HEK293 (cell line): ENCODE measurements at regions not wholly inside any gene's neighbourhood (a gene's known extent, or its start where the extent isn't known, plus 50 kb on each side); places are given as distances from the start of the nearest gene placed in this dataset.

Experiments
- CTCF ChIA-PET: fragments of 350-600 bp; formaldehyde crosslinking; extraction: SDS; loops from one replicate; lab custom pipeline; 2021; ENCODE audit warnings: antibody characterized with exemption; lab: Yijun Ruan, JAX
- POLR2A ChIA-PET: fragments of 300-600 bp; formaldehyde crosslinking; extraction: SDS; loops from one replicate; lab custom pipeline; 2020; ENCODE audit warnings: antibody characterized with exemption, inconsistent platforms; lab: Yijun Ruan, JAX
- H3K27ac ChIP-seq: fragments of 200-500 bp; sonication (Bioruptor generic); 2 replicates; pipeline ENCODE4 v1.5.1; 2014; ENCODE audit warnings: low read depth, low read length, control low read depth, inconsistent platforms; ENCODE audit errors: extremely low read depth
- H3K36me3 ChIP-seq, 2 experiments: fragments of 200-500 bp in 1 of 2; sonication (Bioruptor generic) in 1 of 2; 1 replicate in 1 of 2; 2 replicates in 1 of 2; pipeline ENCODE4 v1.5.1; 2014 to 2017; ENCODE audit warnings: inconsistent platforms in 2 of 2, low read length in 2 of 2; ENCODE audit not compliant: control insufficient read depth in 2 of 2, insufficient read depth in 1 of 2
- H3K4me1 ChIP-seq: fragments of 200-500 bp; sonication (Bioruptor generic); 2 replicates; pipeline ENCODE4 v1.5.1; 2014; ENCODE audit warnings: mild to moderate bottlenecking, low read length, inconsistent platforms; ENCODE audit not compliant: control insufficient read depth, insufficient read depth
- H3K4me3 ChIP-seq: 2 replicates; pipeline ENCODE4 v1.5.1; 2011; ENCODE audit warnings: low read depth, mild to moderate bottlenecking, control low read depth, low read length, moderate library complexity
- H3K9me3 ChIP-seq: fragments of 200-500 bp; sonication (Bioruptor generic); 2 replicates; pipeline ENCODE4 v1.5.1; 2014; ENCODE audit warnings: low read depth, low read length, inconsistent platforms; ENCODE audit not compliant: control insufficient read depth, insufficient read depth
- HOXA7 ChIP-seq: sonication (generic); formaldehyde crosslinking; IDR thresholded peaks from 2 replicates; pipeline ENCODE4 v1.8.1; 2022; ENCODE audit warnings: missing genetic modification reagents, borderline replicate concordance
- KLF1 ChIP-seq: fragments of 450-650 bp; formaldehyde crosslinking; IDR thresholded peaks from 2 replicates; pipeline ENCODE4 v1.5.1; 2016; ENCODE audit warnings: missing biosample characterization, missing genetic modification characterization
- OSR2 ChIP-seq: fragments of 450-650 bp; formaldehyde crosslinking; IDR thresholded peaks from 2 replicates; pipeline ENCODE4 v1.5.1; 2016; ENCODE audit warnings: missing biosample characterization, missing genetic modification characterization
- SP7 ChIP-seq: fragments of 450-650 bp; formaldehyde crosslinking; IDR thresholded peaks from 2 replicates; pipeline ENCODE4 v1.5.1; 2016; ENCODE audit warnings: missing biosample characterization, missing genetic modification characterization
- WT1 ChIP-seq: fragments of 450-650 bp; formaldehyde crosslinking; IDR thresholded peaks from 2 replicates; pipeline ENCODE4 v1.5.1; 2016; ENCODE audit warnings: missing biosample characterization, missing genetic modification characterization
- ZBTB20 ChIP-seq: fragments of 450-650 bp; formaldehyde crosslinking; IDR thresholded peaks from 2 replicates; pipeline ENCODE4 v1.5.1; 2016; ENCODE audit warnings: missing biosample characterization, missing genetic modification characterization
- ZNF155 ChIP-seq: fragments of 450-650 bp; formaldehyde crosslinking; IDR thresholded peaks from 2 replicates; pipeline ENCODE4 v1.5.1; 2016; ENCODE audit warnings: missing biosample characterization, missing genetic modification characterization
- ZNF157 ChIP-seq: fragments of 450-650 bp; formaldehyde crosslinking; IDR thresholded peaks from 2 replicates; pipeline ENCODE4 v1.5.1; 2016; ENCODE audit warnings: missing biosample characterization, missing genetic modification characterization
- ZNF24 ChIP-seq: fragments of 450-650 bp; formaldehyde crosslinking; IDR thresholded peaks from 2 replicates; pipeline ENCODE4 v1.5.1; 2016; ENCODE audit warnings: missing biosample characterization, missing genetic modification characterization
- ZNF292 ChIP-seq: fragments of 450-650 bp; formaldehyde crosslinking; IDR thresholded peaks from 2 replicates; pipeline ENCODE4 v1.5.1; 2016; ENCODE audit warnings: low read depth, missing biosample characterization, missing genetic modification characterization, borderline replicate concordance
- ZNF341 ChIP-seq: fragments of 450-650 bp; formaldehyde crosslinking; IDR thresholded peaks from 2 replicates; pipeline ENCODE4; 2016; ENCODE audit warnings: low read depth, missing biosample characterization, missing genetic modification characterization
- ZNF501 ChIP-seq: fragments of 450-650 bp; formaldehyde crosslinking; IDR thresholded peaks from 2 replicates; pipeline ENCODE4 v1.5.1; 2016; ENCODE audit warnings: missing biosample characterization, missing genetic modification characterization
- ZNF521 ChIP-seq: fragments of 450-650 bp; formaldehyde crosslinking; IDR thresholded peaks from 2 replicates; pipeline ENCODE4 v1.5.1; 2017; ENCODE audit warnings: missing biosample characterization, mild to moderate bottlenecking, missing genetic modification characterization
- ZNF529 ChIP-seq: fragments of 450-650 bp; formaldehyde crosslinking; IDR thresholded peaks from 2 replicates; pipeline ENCODE4 v1.5.1; 2017; ENCODE audit warnings: missing genetic modification characterization, missing biosample characterization; ENCODE audit not compliant: insufficient replicate concordance
- ZNF670 ChIP-seq: fragments of 450-650 bp; formaldehyde crosslinking; IDR thresholded peaks from 2 replicates; pipeline ENCODE4 v1.5.1; 2016; ENCODE audit warnings: missing biosample characterization, missing genetic modification characterization, low read depth
- ZNF707 ChIP-seq: fragments of 450-650 bp; formaldehyde crosslinking; IDR thresholded peaks from 2 replicates; pipeline ENCODE4 v1.5.1; 2016; ENCODE audit warnings: missing biosample characterization, missing genetic modification characterization
- ZNF76 ChIP-seq: fragments of 450-650 bp; formaldehyde crosslinking; IDR thresholded peaks from 2 replicates; pipeline ENCODE4; 2016; ENCODE audit warnings: low read depth, missing biosample characterization, missing genetic modification characterization, borderline replicate concordance
- ZNF768 ChIP-seq: fragments of 450-650 bp; formaldehyde crosslinking; IDR thresholded peaks from 2 replicates; pipeline ENCODE4 v1.5.1; 2018; ENCODE audit warnings: missing biosample characterization, mild to moderate bottlenecking, missing genetic modification characterization
- TF ChIP-seq, protein P1 (sequence below): fragments of 450-650 bp; formaldehyde crosslinking; IDR thresholded peaks from 2 replicates; pipeline ENCODE4 v1.5.1; 2016; ENCODE audit warnings: missing biosample characterization, missing genetic modification characterization, low read depth
- TF ChIP-seq, protein P2 (sequence below): fragments of 450-650 bp; formaldehyde crosslinking; IDR thresholded peaks from 2 replicates; pipeline ENCODE4 v1.5.1; 2016; ENCODE audit warnings: missing biosample characterization, missing genetic modification characterization
- TF ChIP-seq, protein P3 (sequence below): fragments of 450-650 bp; formaldehyde crosslinking; IDR thresholded peaks from 2 replicates; pipeline ENCODE4 v1.5.1; 2016; ENCODE audit warnings: missing biosample characterization, missing genetic modification characterization
- TF ChIP-seq, protein P4 (sequence below): fragments of 450-650 bp; formaldehyde crosslinking; IDR thresholded peaks from 2 replicates; pipeline ENCODE4 v1.5.1; 2016; ENCODE audit warnings: missing biosample characterization, missing genetic modification characterization
- TF ChIP-seq, protein P5 (sequence below): fragments of 450-650 bp; formaldehyde crosslinking; IDR thresholded peaks from 2 replicates; pipeline ENCODE4 v1.5.1; 2017; ENCODE audit warnings: missing biosample characterization, missing genetic modification characterization

DNA sequence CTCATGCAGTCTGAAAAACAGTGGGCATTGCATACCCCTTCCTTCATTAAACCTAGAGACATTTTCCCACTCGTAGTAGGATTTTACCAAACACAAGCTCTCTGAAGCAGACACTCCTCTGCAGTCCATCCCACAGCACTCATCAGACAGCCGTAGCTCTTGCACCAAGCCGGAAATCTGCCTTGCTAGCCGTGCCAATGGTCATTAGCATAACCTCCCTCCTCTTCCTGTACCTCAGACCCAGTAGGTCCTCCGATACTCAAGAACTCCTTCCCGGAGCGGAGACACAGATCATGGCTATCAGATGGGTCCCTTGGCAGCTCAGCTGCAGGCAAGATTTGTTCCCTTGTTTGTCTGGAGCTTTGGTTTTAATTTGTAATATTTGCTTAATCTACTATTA is 483.1 kb upstream of the PSMD7 start:
- no peaks in the 10 kb centered on the region for H3K9me3 ChIP-seq
- ChIA-PET CTCF (interaction anchor here (1.5 kb wide), 1 partner anchor 13 kb away, joined by 8 read pairs; no protein-coding TSS in a partner anchor), POLR2A (no interaction called here)
- H3K4me3 ChIP-seq = no peak overlapping the region
- no peaks in the 10 kb centered on the region for H3K36me3 ChIP-seq
- no peaks in the 10 kb centered on the region for H3K4me1 ChIP-seq
- no peak for TF ChIP-seq ZNF707
- TF ChIP-seq, protein P1, sequence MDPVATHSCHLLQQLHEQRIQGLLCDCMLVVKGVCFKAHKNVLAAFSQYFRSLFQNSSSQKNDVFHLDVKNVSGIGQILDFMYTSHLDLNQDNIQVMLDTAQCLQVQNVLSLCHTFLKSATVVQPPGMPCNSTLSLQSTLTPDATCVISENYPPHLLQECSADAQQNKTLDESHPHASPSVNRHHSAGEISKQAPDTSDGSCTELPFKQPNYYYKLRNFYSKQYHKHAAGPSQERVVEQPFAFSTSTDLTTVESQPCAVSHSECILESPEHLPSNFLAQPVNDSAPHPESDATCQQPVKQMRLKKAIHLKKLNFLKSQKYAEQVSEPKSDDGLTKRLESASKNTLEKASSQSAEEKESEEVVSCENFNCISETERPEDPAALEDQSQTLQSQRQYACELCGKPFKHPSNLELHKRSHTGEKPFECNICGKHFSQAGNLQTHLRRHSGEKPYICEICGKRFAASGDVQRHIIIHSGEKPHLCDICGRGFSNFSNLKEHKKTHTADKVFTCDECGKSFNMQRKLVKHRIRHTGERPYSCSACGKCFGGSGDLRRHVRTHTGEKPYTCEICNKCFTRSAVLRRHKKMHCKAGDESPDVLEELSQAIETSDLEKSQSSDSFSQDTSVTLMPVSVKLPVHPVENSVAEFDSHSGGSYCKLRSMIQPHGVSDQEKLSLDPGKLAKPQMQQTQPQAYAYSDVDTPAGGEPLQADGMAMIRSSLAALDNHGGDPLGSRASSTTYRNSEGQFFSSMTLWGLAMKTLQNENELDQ (tag by site-specific recombination) = no peak
- TF ChIP-seq ZNF341 (tag by site-specific recombination) = no peak
- TF ChIP-seq OSR2 (tag by site-specific recombination) = no peak
- TF ChIP-seq KLF1 (tag by site-specific recombination) = no peak
- no peak for TF ChIP-seq ZNF155 (tag by site-specific recombination)
- no peak for TF ChIP-seq ZNF157 (tag by site-specific recombination)
- TF ChIP-seq, protein P2, sequence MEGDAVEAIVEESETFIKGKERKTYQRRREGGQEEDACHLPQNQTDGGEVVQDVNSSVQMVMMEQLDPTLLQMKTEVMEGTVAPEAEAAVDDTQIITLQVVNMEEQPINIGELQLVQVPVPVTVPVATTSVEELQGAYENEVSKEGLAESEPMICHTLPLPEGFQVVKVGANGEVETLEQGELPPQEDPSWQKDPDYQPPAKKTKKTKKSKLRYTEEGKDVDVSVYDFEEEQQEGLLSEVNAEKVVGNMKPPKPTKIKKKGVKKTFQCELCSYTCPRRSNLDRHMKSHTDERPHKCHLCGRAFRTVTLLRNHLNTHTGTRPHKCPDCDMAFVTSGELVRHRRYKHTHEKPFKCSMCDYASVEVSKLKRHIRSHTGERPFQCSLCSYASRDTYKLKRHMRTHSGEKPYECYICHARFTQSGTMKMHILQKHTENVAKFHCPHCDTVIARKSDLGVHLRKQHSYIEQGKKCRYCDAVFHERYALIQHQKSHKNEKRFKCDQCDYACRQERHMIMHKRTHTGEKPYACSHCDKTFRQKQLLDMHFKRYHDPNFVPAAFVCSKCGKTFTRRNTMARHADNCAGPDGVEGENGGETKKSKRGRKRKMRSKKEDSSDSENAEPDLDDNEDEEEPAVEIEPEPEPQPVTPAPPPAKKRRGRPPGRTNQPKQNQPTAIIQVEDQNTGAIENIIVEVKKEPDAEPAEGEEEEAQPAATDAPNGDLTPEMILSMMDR (tag by site-specific recombination) = no peak
- TF ChIP-seq ZNF76 (tag by site-specific recombination) = no peak
- no peak for TF ChIP-seq HOXA7 (CRISPR knock-in tag)
- H3K27ac ChIP-seq = no peak overlapping the region

DNA sequence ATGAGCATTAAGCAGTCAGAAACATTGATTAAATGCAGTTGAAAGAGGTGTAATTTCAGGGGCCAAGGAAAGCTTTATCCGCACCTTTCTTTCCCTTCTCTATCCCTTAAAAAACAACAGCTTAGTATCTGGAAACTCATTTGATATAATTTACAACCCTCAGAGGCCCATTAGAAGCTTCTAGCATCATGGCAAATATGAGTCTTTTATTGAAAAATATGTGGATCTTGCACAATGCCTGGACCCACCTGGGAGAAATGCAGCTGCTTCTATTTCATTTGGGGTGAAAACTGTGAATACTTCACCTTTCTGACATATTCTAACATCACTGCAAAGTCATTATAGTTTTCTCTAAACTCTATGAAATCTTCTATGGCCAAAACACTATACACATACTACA is 492.2 kb upstream of the PSMD7 start:
- Histone ChIP-seq H3K4me3 (no peak overlapping the region), H3K4me1 (no peaks in the 10 kb centered on the region), H3K9me3 (no peaks in the 10 kb centered on the region), H3K27ac (no peak overlapping the region), H3K36me3 (no peaks in the 10 kb centered on the region)
- TF ChIP-seq, protein P2 (tag by site-specific recombination) = no peak
- no peak for TF ChIP-seq ZNF670 (tag by site-specific recombination)
- TF ChIP-seq ZBTB20 (tag by site-specific recombination) = no peak
- POLR2A ChIA-PET = no interaction called here
- CTCF ChIA-PET = no interaction called here

DNA sequence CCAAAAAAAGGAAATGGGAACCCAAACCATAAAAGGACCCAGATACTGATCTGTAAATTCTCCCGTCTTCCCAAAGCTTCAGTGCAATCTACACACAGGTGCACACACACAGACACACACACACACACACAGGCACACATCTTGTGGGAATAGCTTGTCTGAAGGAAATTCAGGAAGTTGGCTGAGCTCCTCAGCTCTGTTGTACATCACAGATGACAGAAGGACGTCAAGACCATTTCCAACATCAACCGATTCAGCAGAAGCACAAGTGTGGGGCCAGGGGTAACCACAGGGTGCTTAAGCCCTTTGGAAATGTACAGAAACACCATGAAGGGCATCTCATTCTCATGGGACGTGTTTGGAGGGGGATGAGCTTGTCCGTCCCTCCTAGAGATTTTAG is 498.1 kb upstream of the PSMD7 start:
- H3K36me3 ChIP-seq = no peaks in the 10 kb centered on the region
- ChIA-PET CTCF (interaction anchor here (0.5 kb wide), 1 partner anchor 237 kb away, joined by 3 read pairs; no protein-coding TSS in a partner anchor), POLR2A (no interaction called here)
- no peaks in the 10 kb centered on the region for H3K9me3 ChIP-seq
- H3K4me3 ChIP-seq = no peak overlapping the region
- H3K27ac ChIP-seq = no peak overlapping the region
- no peaks in the 10 kb centered on the region for H3K4me1 ChIP-seq
- TF ChIP-seq ZNF521 (tag by site-specific recombination) (no peak), ZNF707 (no peak), SP7 (no peak), WT1 (tag by site-specific recombination) (no peak), ZNF24 (no peak), ZNF292 (no peak), ZNF529 (no peak), ZNF768 (no peak), ZNF501 (tag by site-specific recombination) (no peak)
- TF ChIP-seq, protein P3, sequence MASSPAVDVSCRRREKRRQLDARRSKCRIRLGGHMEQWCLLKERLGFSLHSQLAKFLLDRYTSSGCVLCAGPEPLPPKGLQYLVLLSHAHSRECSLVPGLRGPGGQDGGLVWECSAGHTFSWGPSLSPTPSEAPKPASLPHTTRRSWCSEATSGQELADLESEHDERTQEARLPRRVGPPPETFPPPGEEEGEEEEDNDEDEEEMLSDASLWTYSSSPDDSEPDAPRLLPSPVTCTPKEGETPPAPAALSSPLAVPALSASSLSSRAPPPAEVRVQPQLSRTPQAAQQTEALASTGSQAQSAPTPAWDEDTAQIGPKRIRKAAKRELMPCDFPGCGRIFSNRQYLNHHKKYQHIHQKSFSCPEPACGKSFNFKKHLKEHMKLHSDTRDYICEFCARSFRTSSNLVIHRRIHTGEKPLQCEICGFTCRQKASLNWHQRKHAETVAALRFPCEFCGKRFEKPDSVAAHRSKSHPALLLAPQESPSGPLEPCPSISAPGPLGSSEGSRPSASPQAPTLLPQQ = no peak
- TF ChIP-seq, protein P4, sequence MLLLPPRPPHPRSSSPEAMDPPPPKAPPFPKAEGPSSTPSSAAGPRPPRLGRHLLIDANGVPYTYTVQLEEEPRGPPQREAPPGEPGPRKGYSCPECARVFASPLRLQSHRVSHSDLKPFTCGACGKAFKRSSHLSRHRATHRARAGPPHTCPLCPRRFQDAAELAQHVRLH (tag by site-specific recombination) = no peak
- TF ChIP-seq, protein P5, sequence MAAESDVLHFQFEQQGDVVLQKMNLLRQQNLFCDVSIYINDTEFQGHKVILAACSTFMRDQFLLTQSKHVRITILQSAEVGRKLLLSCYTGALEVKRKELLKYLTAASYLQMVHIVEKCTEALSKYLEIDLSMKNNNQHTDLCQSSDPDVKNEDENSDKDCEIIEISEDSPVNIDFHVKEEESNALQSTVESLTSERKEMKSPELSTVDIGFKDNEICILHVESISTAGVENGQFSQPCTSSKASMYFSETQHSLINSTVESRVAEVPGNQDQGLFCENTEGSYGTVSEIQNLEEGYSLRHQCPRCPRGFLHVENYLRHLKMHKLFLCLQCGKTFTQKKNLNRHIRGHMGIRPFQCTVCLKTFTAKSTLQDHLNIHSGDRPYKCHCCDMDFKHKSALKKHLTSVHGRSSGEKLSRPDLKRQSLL (tag by site-specific recombination) = no peak
